Brain microvascular endothelial cell (primary cell): ENCODE measurements at regions not wholly inside any gene's neighbourhood (a gene's known extent, or its start where the extent isn't known, plus 50 kb on each side); places are given as distances from the start of the nearest gene placed in this dataset.
A peak's percentile ranks its signal among the peaks of the same experiment; 100 is the strongest.

Source experiments
- DNase-seq: peaks from one replicate; pipeline ENCODE4 v3.0.0-alpha.2; 2020
- H3K27ac ChIP-seq: fragments of 250-450 bp; sonication (Bioruptor Pico); 2 replicates; pipeline ENCODE4 v1.5.1; 2020; ENCODE audit warnings: mild to moderate bottlenecking, moderate library complexity
- H3K27me3 ChIP-seq: fragments of 250-450 bp; sonication (Bioruptor Pico); replicated peaks from 2 replicates; pipeline ENCODE4 v1.5.1; 2020; ENCODE audit warnings: mild to moderate bottlenecking
- H3K36me3 ChIP-seq: fragments of 250-450 bp; sonication (Bioruptor Pico); replicated peaks from 2 replicates; pipeline ENCODE4 v1.5.1; 2020; ENCODE audit warnings: mild to moderate bottlenecking
- H3K4me3 ChIP-seq: 2 replicates; pipeline ENCODE4 v1.5.1; 2011; ENCODE audit warnings: low read depth, mild to moderate bottlenecking, control low read depth, low read length, moderate library complexity
- CTCF ChIP-seq: IDR thresholded peaks from 2 replicates; pipeline ENCODE4 v1.5.1; 2011; ENCODE audit warnings: low read depth, mild to moderate bottlenecking, moderate library complexity, low read length, control low read depth, inconsistent platforms; ENCODE audit errors: missing control alignments
- in situ Hi-C: cut with HindIII; loops from 2 replicates; pipeline ENCODE4 v1.10.0; 2017; ENCODE audit warnings: low sequenced_read_pairs, low pct_ligation_motif_present

GRCh38 chr9:13971415-13971814 lies 342.5 kb downstream of the NFIB start:
- Histone ChIP-seq H3K36me3 (no peaks in the 10 kb centered on the region), H3K27me3 (no peaks in the 10 kb centered on the region), H3K4me3 (no peak overlapping the region), H3K27ac (no peak overlapping the region)
- no peak for DNase-seq
- in situ Hi-C loops: no loop called here
- no peak for TF ChIP-seq CTCF

- H3K4me3 ChIP-seq: no peak overlapping the region
- H3K27ac ChIP-seq: no peak overlapping the region
- no peak for TF ChIP-seq CTCF
- in situ Hi-C loops: no loop called here
- DNase-seq: no peak
- no peaks in the 10 kb centered on the region for H3K27me3 ChIP-seq
- H3K36me3 ChIP-seq: no peaks in the 10 kb centered on the region
Measured at GRCh38 chr9:13970426-13970825, 343.5 kb downstream of the NFIB start.

GRCh38 chr9:13970018-13970417 lies 343.9 kb downstream of the NFIB start:
- TF ChIP-seq CTCF: no peak
- H3K36me3 ChIP-seq: no peaks in the 10 kb centered on the region
- in situ Hi-C loops: no loop called here
- no peak overlapping the region for H3K27ac ChIP-seq
- no peaks in the 10 kb centered on the region for H3K27me3 ChIP-seq
- no peak overlapping the region for H3K4me3 ChIP-seq
- DNase-seq: peak; percentile 20

GRCh38 chr9:13967438-13967837 lies 346.5 kb downstream of the NFIB start:
- H3K27ac ChIP-seq: no peak overlapping the region
- in situ Hi-C loops: no loop called here
- H3K27me3 ChIP-seq: no peaks in the 10 kb centered on the region
- H3K36me3 ChIP-seq: no peaks in the 10 kb centered on the region
- no peak for TF ChIP-seq CTCF
- H3K4me3 ChIP-seq: no peak overlapping the region
- DNase-seq: no peak

GRCh38 chr9:13967011-13967410 lies 346.9 kb downstream of the NFIB start:
- peak; percentile 26 for DNase-seq
- no peak overlapping the region for H3K4me3 ChIP-seq
- TF ChIP-seq CTCF: no peak
- in situ Hi-C loops: no loop called here
- H3K27me3 ChIP-seq: no peaks in the 10 kb centered on the region
- no peaks in the 10 kb centered on the region for H3K36me3 ChIP-seq
- H3K27ac ChIP-seq: no peak overlapping the region

GRCh38 chr9:13963005-13963653 lies 350.8 kb downstream of the NFIB start:
- in situ Hi-C loops: no loop called here
- TF ChIP-seq CTCF: no peak
- Histone ChIP-seq H3K36me3 (no peaks in the 10 kb centered on the region), H3K4me3 (no peak overlapping the region), H3K27ac (no peak overlapping the region), H3K27me3 (no peaks in the 10 kb centered on the region)
- no peak for DNase-seq
